NCI-H1092 treated with DMSO at 0.1 percent for 48 hours (cell line): ENCODE measurements at regions not wholly inside any gene's neighbourhood (a gene's known extent, or its start where the extent isn't known, plus 50 kb on each side); places are given as distances from the start of the nearest gene placed in this dataset.

Experiments
- DNase-seq: peaks from one replicate; lab custom pipeline; 2025; lab: John Stamatoyannopoulos, UW

GRCh38 chr2:175463589-175464310 is 282.2 kb upstream of the ATP5MC3 start:
- DNase-seq: no peak

GRCh38 chr2:175463169-175463568 is 281.7 kb upstream of the ATP5MC3 start:
- DNase-seq: no peak

- no peak for DNase-seq
Observed at GRCh38 chr2:175462246-175462645, 280.7 kb upstream of the ATP5MC3 start.

GRCh38 chr2:175461839-175462238 is 280.3 kb upstream of the ATP5MC3 start:
- DNase-seq: peak; percentile 72

- DNase-seq: no peak
Observed at GRCh38 chr2:175457895-175458448, 276.5 kb upstream of the ATP5MC3 start.

GRCh38 chr2:175454953-175455389 is 273.5 kb upstream of the ATP5MC3 start:
- DNase-seq: no peak

- DNase-seq: peak; percentile 16
Observed at GRCh38 chr2:175450029-175450760, 268.7 kb upstream of the ATP5MC3 start.

GRCh38 chr2:175449616-175450015 is 268.1 kb upstream of the ATP5MC3 start:
- no peak for DNase-seq

GRCh38 chr2:175446201-175446600 is 264.7 kb upstream of the ATP5MC3 start:
- DNase-seq: no peak

- no peak for DNase-seq
Observed at GRCh38 chr2:175445281-175445680, 263.8 kb upstream of the ATP5MC3 start.

- no peak for DNase-seq
Observed at GRCh38 chr2:175442441-175442840, 260.9 kb upstream of the ATP5MC3 start.

- peak; percentile 14 for DNase-seq
Observed at GRCh38 chr2:175441181-175441761, 259.8 kb upstream of the ATP5MC3 start.

GRCh38 chr2:175439416-175439815 is 257.9 kb upstream of the ATP5MC3 start:
- peak; percentile 4 for DNase-seq

GRCh38 chr2:175437167-175437566 is 255.7 kb upstream of the ATP5MC3 start:
- DNase-seq: no peak

- no peak for DNase-seq
Observed at GRCh38 chr2:175436076-175436475, 254.6 kb upstream of the ATP5MC3 start.

GRCh38 chr2:175435012-175435411 is 253.5 kb upstream of the ATP5MC3 start:
- DNase-seq: no peak

- DNase-seq: no peak
Observed at GRCh38 chr2:175432793-175433192, 251.3 kb upstream of the ATP5MC3 start.

GRCh38 chr2:175432021-175432420 is 250.5 kb upstream of the ATP5MC3 start:
- peak; percentile 79 for DNase-seq

- DNase-seq: peak; percentile 72
Observed at GRCh38 chr2:175431101-175431946, 249.8 kb upstream of the ATP5MC3 start.

- DNase-seq: no peak
Observed at GRCh38 chr2:175430236-175430635, 248.7 kb upstream of the ATP5MC3 start.

GRCh38 chr2:175418224-175418835 is 236.8 kb upstream of the ATP5MC3 start:
- DNase-seq: no peak
